ENCODE measurements at regions not wholly inside any gene's neighbourhood (a gene's known extent, or its start where the extent isn't known, plus 50 kb on each side); places are given as distances from the start of the nearest gene placed in this dataset.

GRCh38 chr15:66620744-66621344 is 55.0 kb upstream of the LCTL start:
- H3K4me3 Mint-ChIP-seq: peak overlapping the region; percentile 47
- DNase-seq (ENCODE audit: low spot score) (no peak), ATAC-seq (no peak)
- H3K36me3 Mint-ChIP-seq: no peaks in the 10 kb centered on the region
- TF ChIP-seq GTF2I (CRISPR knock-in tag; conservative IDR thresholded peaks at IDR 0.05): peak; percentile 94
- no peak for TF ChIP-seq TCF7 (CRISPR knock-in tag; IDR thresholded peaks at IDR 0.05; ENCODE audit: low read depth)
- H3K27ac Mint-ChIP-seq: peak overlapping the region; percentile 25; the same call in 1 of the 2 replicates
- ChIA-PET CTCF (interaction anchor here (0.6 to 7.5 kb wide), 9 partner anchors 10 to 232 kb away, joined by 3 to 87 read pairs (median 4); partner anchors contain the start of gene SMAD6), POLR2A (interaction anchor here (0.7 to 2.0 kb wide), 3 partner anchors 36 to 241 kb away, joined by 3 to 8 read pairs (median 3); partner anchors contain the start of gene SMAD6)
- H3K27me3 Mint-ChIP-seq (ENCODE audit: low read depth): peaks cover 5% of the 10 kb centered on the region
- H3K4me1 Mint-ChIP-seq: peaks cover 71% of the 10 kb centered on the region
- no peaks in the 10 kb centered on the region for H3K9me3 Mint-ChIP-seq

GRCh38 chr15:66621491-66622467 is 56.0 kb upstream of the LCTL start:
- ChIA-PET POLR2A (interaction anchor here (1.2 to 2.0 kb wide), 3 partner anchors 35 to 80 kb away, joined by 3 to 8 read pairs (median 3); partner anchors contain the start of gene SMAD6), CTCF (interaction anchor here (0.6 to 7.5 kb wide), 12 partner anchors 10 to 543 kb away, joined by 3 to 87 read pairs (median 3); partner anchors contain the start of gene SMAD6)
- H3K27ac Mint-ChIP-seq: peak overlapping the region; percentile 25; the same call in 1 of the 2 replicates
- peak overlapping the region; percentile 47 for H3K4me3 Mint-ChIP-seq
- DNase-seq (ENCODE audit: low spot score) (peak; percentile 61), ATAC-seq (peak; percentile 49)
- H3K4me1 Mint-ChIP-seq: peaks cover 74% of the 10 kb centered on the region
- H3K27me3 Mint-ChIP-seq (ENCODE audit: low read depth): peaks cover 5% of the 10 kb centered on the region
- H3K9me3 Mint-ChIP-seq: no peaks in the 10 kb centered on the region
- no peaks in the 10 kb centered on the region for H3K36me3 Mint-ChIP-seq
- TF ChIP-seq EMX1 (CRISPR knock-in tag; IDR thresholded peaks at IDR 0.05): no peak
- no peak for TF ChIP-seq ATF1 (CRISPR knock-in tag; IDR thresholded peaks at IDR 0.05)
- TF ChIP-seq E2F5 (CRISPR knock-in tag; IDR thresholded peaks at IDR 0.05): 0 out of 2 replicates have a peak, but pooled peaks have one; percentile 37
- TF ChIP-seq RELA (CRISPR knock-in tag; IDR thresholded peaks at IDR 0.05; ENCODE audit: borderline replicate concordance): no peak
- no peak for TF ChIP-seq JUN (CRISPR knock-in tag; IDR thresholded peaks at IDR 0.05)
- 0 out of 2 replicates have a peak, but pooled peaks have one; percentile 43 for TF ChIP-seq ETV6 (CRISPR knock-in tag; IDR thresholded peaks at IDR 0.05)
- peak; percentile 65; the same call in 1 of the 2 replicates for TF ChIP-seq MAX (CRISPR knock-in tag; IDR thresholded peaks at IDR 0.05)
- TF ChIP-seq PRRX2 (CRISPR knock-in tag; IDR thresholded peaks at IDR 0.05): no peak
- TF ChIP-seq AFF4 (CRISPR knock-in tag; IDR thresholded peaks at IDR 0.05; ENCODE audit: borderline replicate concordance): 0 out of 2 replicates have a peak, but pooled peaks have one; percentile 30
- peak; percentile 2; the same call in 1 of the 2 replicates for TF ChIP-seq KAT7 (CRISPR knock-in tag; IDR thresholded peaks at IDR 0.05; ENCODE audit: borderline replicate concordance)
- no peak for TF ChIP-seq ZNF263 (CRISPR knock-in tag; IDR thresholded peaks at IDR 0.05; ENCODE audit: low read depth)
- 0 out of 2 replicates have a peak, but pooled peaks have one; percentile 46 for TF ChIP-seq E2F4 (CRISPR knock-in tag; IDR thresholded peaks at IDR 0.05; ENCODE audit: borderline replicate concordance, low read depth)
- TF ChIP-seq FOXP4 (CRISPR knock-in tag; IDR thresholded peaks at IDR 0.05): peak; percentile 34; the same call in 1 of the 2 replicates
- 0 out of 2 replicates have a peak, but pooled peaks have one; percentile 55 for TF ChIP-seq ZNF281 (CRISPR knock-in tag; IDR thresholded peaks at IDR 0.05)
- TF ChIP-seq SOX15 (CRISPR knock-in tag; IDR thresholded peaks at IDR 0.05): no peak
- TF ChIP-seq ZNF219 (CRISPR knock-in tag; IDR thresholded peaks at IDR 0.05; ENCODE audit: borderline replicate concordance): no peak
- no peak for TF ChIP-seq MXD4 (CRISPR knock-in tag; IDR thresholded peaks at IDR 0.05; ENCODE audit: borderline replicate concordance)

Data from WTC11 (cell line).